ENCODE measurements at regions not wholly inside any gene's neighbourhood (a gene's known extent, or its start where the extent isn't known, plus 50 kb on each side); places are given as distances from the start of the nearest gene placed in this dataset.
"Not testable (repeated sequence)": the region's sequence is repeated elsewhere in the genome, so short reads cannot be mapped to it uniquely, and the experiment has no call there.

GRCh38 chr19:29054886-29055675 lies 157.9 kb downstream of the UQCRFS1 start:
- no peak for TF ChIP-seq ZNF274 (IDR thresholded peaks at IDR 0.05; ENCODE audit: low read depth, low read length)
- H3K4me3 ChIP-seq (ENCODE audit: low read length): no peak overlapping the region

GRCh38 chr19:29048873-29049272 lies 164.1 kb downstream of the UQCRFS1 start:
- TF ChIP-seq ZNF274 (IDR thresholded peaks at IDR 0.05; ENCODE audit: low read depth, low read length): no peak
- H3K4me3 ChIP-seq (ENCODE audit: low read length): no peak overlapping the region

- no peak for TF ChIP-seq ZNF274 (IDR thresholded peaks at IDR 0.05; ENCODE audit: low read depth, low read length)
- H3K4me3 ChIP-seq (ENCODE audit: low read length): no peak overlapping the region
Observed at GRCh38 chr19:29045679-29046254, 167.2 kb downstream of the UQCRFS1 start.

DNA sequence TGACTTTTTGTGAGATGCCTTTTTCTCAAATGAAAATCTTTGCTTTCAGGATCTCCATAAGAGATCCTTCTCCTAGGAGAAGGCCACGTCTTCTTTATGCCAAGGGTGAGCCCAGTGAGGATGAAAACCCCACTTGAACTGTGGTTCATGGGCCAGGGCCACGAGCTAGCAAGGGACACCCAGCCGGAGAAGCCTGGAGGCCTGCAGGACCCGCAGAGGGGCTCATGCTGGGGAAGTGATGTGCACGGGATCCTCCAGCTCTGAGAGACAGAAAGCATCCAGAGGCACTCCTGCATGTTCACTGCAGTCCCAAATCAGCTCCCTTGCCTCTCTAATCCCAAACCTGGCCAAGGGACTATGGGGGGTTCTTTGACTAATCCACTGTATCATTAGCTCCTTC lies 168.9 kb downstream of the UQCRFS1 start:
- H3K4me3 ChIP-seq (ENCODE audit: low read length): no peak overlapping the region
- no peak for TF ChIP-seq ZNF274 (IDR thresholded peaks at IDR 0.05; ENCODE audit: low read depth, low read length)

- no peak overlapping the region for H3K4me3 ChIP-seq (ENCODE audit: low read length)
- TF ChIP-seq ZNF274 (IDR thresholded peaks at IDR 0.05; ENCODE audit: low read depth, low read length): no peak
Observed at GRCh38 chr19:29042450-29042849, 170.5 kb downstream of the UQCRFS1 start.

DNA sequence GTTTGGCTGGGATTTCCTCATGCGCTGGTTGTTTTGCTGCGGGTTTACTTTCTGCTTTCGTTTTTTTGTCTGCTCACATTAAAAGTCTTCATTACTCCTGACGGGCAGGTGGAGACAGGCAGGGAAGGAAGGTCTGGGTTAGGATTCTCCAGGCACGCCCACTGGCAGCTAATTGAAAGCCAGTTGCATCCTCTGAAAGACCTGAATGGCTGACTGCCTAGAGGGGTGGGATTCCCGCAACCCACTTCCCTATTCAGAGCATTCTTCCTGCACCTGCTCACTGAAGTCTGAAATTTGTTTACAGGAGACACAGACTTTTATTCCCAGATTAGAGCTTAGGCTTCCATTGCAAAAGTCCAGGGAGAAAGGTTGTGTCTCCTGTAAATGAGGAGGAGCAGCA lies 172.0 kb downstream of the UQCRFS1 start:
- TF ChIP-seq ZNF274 (IDR thresholded peaks at IDR 0.05; ENCODE audit: low read depth, low read length): no peak
- no peak overlapping the region for H3K4me3 ChIP-seq (ENCODE audit: low read length)

- TF ChIP-seq ZNF274 (IDR thresholded peaks at IDR 0.05; ENCODE audit: low read depth, low read length): no peak
- no peak overlapping the region for H3K4me3 ChIP-seq (ENCODE audit: low read length)
Observed at GRCh38 chr19:29040292-29040691, 172.7 kb downstream of the UQCRFS1 start.

- H3K4me3 ChIP-seq (ENCODE audit: low read length): not testable (repeated sequence)
Observed at GRCh38 chr19:29039036-29039435, 173.9 kb downstream of the UQCRFS1 start.

- H3K4me3 ChIP-seq (ENCODE audit: low read length): no peak overlapping the region
- TF ChIP-seq ZNF274 (IDR thresholded peaks at IDR 0.05; ENCODE audit: low read depth, low read length): no peak
Observed at GRCh38 chr19:29031216-29031615, 181.7 kb downstream of the UQCRFS1 start.

DNA sequence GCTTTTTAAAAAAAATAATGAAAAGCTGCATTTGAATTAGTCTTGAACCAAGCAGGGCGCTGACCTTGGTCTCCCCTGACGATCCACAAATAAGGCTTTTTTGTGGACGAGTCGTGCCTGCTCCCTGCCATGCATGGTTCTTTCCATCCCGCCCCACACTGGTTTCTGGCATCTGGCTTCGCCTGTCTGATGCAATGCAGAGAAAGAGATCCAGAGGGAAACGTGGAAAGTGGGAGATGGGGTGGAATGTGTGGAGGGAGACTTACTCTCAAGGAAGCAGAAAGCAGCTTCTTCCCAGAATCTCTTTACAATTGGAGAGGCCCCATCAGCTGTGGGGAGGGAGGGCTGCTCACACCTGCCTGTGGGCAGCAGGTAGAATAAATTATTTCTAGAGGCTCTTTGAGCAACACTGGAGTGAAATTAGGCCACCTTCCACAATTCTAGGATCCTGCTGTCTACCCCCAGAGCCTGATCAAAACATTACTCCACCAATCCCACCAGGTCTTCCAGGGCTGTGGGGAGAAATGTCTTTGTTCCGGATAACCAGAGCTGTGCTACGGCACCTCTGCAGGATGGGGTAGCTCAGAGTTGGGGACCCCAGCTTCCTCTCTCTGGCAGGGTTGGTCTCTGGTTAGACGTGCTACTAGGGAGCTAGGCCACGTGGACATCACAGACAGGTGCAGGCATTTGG lies 183.5 kb downstream of the UQCRFS1 start:
- no peak overlapping the region for H3K4me3 ChIP-seq (ENCODE audit: low read length)
- no peak for TF ChIP-seq ZNF274 (IDR thresholded peaks at IDR 0.05; ENCODE audit: low read depth, low read length)

DNA sequence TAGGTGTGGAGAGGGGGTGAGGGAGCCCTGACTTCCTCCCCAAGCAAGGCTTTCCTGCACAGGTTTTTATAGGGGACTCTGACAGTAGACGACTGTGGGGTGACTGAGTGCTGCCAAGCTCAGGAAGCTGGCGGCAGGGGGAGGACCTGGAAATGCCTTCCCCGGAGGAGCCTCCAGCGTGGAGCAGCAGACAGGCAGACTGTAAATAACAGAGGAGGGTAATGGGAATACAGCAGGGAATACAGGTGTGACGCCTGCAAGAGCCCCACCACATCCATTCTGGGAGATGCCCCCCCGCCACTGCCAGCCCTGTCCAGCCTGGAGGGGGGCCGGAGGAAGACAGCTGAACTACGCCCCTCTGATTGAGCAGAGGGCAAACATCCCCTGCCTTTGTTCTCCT lies 190.4 kb downstream of the UQCRFS1 start:
- H3K4me3 ChIP-seq (ENCODE audit: low read length): no peak overlapping the region
- no peak for TF ChIP-seq ZNF274 (IDR thresholded peaks at IDR 0.05; ENCODE audit: low read depth, low read length)

- no peak overlapping the region for H3K4me3 ChIP-seq (ENCODE audit: low read length)
- TF ChIP-seq ZNF274 (IDR thresholded peaks at IDR 0.05; ENCODE audit: low read depth, low read length): no peak
Observed at GRCh38 chr19:29022165-29022564, 190.8 kb downstream of the UQCRFS1 start.

DNA sequence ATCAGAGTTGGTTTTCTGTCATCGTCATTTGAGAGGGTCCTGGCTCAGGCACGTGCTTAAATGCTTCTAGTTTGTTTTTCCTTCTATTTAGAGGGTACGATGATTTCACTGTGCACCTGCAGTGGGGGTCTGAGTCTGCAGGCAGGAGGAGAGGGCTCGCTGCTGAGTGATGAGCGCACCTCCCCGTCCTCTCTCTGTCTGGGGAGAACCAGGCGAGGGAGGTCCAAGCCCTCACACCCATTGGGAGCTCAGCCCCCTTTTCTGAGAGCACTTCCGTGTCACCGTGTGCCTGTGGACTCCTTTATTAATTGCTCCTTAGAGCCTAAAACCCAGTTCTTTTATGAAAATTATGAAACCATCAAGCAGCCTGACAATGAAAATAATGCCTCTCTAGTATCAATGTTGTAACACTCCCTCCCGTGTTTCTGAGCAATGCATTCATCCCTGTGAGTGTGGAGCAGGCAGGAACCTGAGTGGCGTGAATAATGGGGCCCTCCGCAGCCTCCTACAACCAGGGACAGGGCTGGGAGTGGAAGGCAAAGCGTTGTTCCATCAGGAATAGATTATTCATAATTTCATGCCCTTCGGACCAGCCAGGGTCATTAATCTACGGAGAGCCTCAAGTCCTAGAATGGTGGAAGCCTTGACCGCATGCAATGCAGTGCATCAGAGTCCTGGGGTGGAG lies 191.6 kb downstream of the UQCRFS1 start:
- TF ChIP-seq ZNF274 (IDR thresholded peaks at IDR 0.05; ENCODE audit: low read depth, low read length): no peak
- H3K4me3 ChIP-seq (ENCODE audit: low read length): no peak overlapping the region

DNA sequence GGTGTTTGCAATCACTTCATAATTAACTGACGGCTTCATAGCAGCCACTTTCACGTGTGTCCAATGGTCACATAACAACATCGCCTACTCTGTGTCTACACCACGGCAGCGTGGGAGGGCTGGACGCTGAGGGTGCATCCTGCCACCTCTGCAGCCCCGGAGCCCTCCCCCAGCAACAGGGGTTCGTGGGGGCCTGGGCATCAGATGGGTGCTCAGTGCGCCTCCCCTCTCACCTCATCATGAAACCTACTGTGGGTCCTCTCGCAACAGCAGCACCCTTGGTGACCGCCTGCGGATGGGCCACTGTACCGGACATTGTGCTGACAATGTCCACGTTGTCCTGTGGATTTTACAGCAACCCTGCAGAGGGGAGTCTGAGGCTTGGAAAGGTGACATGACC lies 193.5 kb downstream of the UQCRFS1 start:
- no peak overlapping the region for H3K4me3 ChIP-seq (ENCODE audit: low read length)
- TF ChIP-seq ZNF274 (IDR thresholded peaks at IDR 0.05; ENCODE audit: low read depth, low read length): no peak

GRCh38 chr19:29018542-29018941 lies 194.4 kb downstream of the UQCRFS1 start:
- H3K4me3 ChIP-seq (ENCODE audit: low read length): no peak overlapping the region
- no peak for TF ChIP-seq ZNF274 (IDR thresholded peaks at IDR 0.05; ENCODE audit: low read depth, low read length)

Measured in GM08714 (cell line).